DND-41 (cell line): ENCODE measurements at regions not wholly inside any gene's neighbourhood (a gene's known extent, or its start where the extent isn't known, plus 50 kb on each side); places are given as distances from the start of the nearest gene placed in this dataset.

Experiments
- CTCF ChIP-seq: IDR thresholded peaks from 2 replicates; pipeline ENCODE4 v1.5.1; 2012; ENCODE audit warnings: borderline replicate concordance, low read length, moderate library complexity, mild to moderate bottlenecking; ENCODE audit not compliant: poor library complexity, severe bottlenecking; ENCODE audit errors: extremely low read depth
- EZH2 ChIP-seq: IDR thresholded peaks from 3 replicates; pipeline ENCODE4 v1.6.1; 2012; ENCODE audit warnings: borderline replicate concordance, low read depth, mild to moderate bottlenecking, moderate library complexity, low read length, inconsistent platforms; ENCODE audit not compliant: severe bottlenecking

GRCh38 chr1:219075121-219075879 is 98.4 kb upstream of the LYPLAL1 start:
- TF ChIP-seq CTCF (no peak), EZH2 (no peak)
